H9 (cell line): ENCODE measurements at regions not wholly inside any gene's neighbourhood (a gene's known extent, or its start where the extent isn't known, plus 50 kb on each side); places are given as distances from the start of the nearest gene placed in this dataset.

Experiments used
- DNase-seq: peaks from one replicate; pipeline ENCODE4 v3.0.0-alpha.2; 2017
- H2AFZ ChIP-seq: one replicate; pipeline ENCODE4 v1.6.1; 2013; ENCODE audit warnings: mild to moderate bottlenecking, low read length, control low read depth, moderate library complexity
- H2AK5ac ChIP-seq: 2 replicates; pipeline ENCODE4 v1.6.1; 2013; ENCODE audit warnings: low read length, control low read depth, mixed read lengths; ENCODE audit not compliant: insufficient read length
- H2BK120ac ChIP-seq: one replicate; pipeline ENCODE4 v1.6.1; 2013; ENCODE audit warnings: low read depth, mild to moderate bottlenecking, low read length, control low read depth, inconsistent platforms; ENCODE audit not compliant: poor library complexity, severe bottlenecking
- H2BK12ac ChIP-seq: 2 replicates; pipeline ENCODE4 v1.6.1; 2013; ENCODE audit warnings: low read length, control low read depth, mixed read lengths, low read depth; ENCODE audit not compliant: insufficient read length
- H2BK15ac ChIP-seq: 2 replicates; pipeline ENCODE4 v1.6.1; 2013; ENCODE audit warnings: low read depth, low read length, control low read depth
- H2BK20ac ChIP-seq: one replicate; pipeline ENCODE4 v1.6.1; 2013; ENCODE audit warnings: low read depth, mild to moderate bottlenecking, low read length, control low read depth, inconsistent platforms; ENCODE audit not compliant: poor library complexity, severe bottlenecking
- H2BK5ac ChIP-seq: 2 replicates; pipeline ENCODE4 v1.6.1; 2013; ENCODE audit warnings: low read length, control low read depth, mixed read lengths; ENCODE audit not compliant: insufficient read length
- H3K14ac ChIP-seq: 2 replicates; pipeline ENCODE4 v1.6.1; 2013; ENCODE audit warnings: low read length, control low read depth; ENCODE audit not compliant: insufficient read depth
- H3K18ac ChIP-seq: 2 replicates; pipeline ENCODE4 v1.6.1; 2013; ENCODE audit warnings: low read depth, mild to moderate bottlenecking, mixed read lengths, low read length, control low read depth; ENCODE audit not compliant: insufficient read length
- H3K23ac ChIP-seq: 2 replicates; pipeline ENCODE4 v1.6.1; 2013; ENCODE audit warnings: low read length, control low read depth, mixed read lengths, low read depth; ENCODE audit not compliant: insufficient read length
- H3K23me2 ChIP-seq: 2 replicates; pipeline ENCODE4 v1.6.1; 2013; ENCODE audit warnings: low read depth, mild to moderate bottlenecking, mixed read lengths, low read length, control low read depth; ENCODE audit not compliant: insufficient read length, poor library complexity, severe bottlenecking
- H3K27ac ChIP-seq: 2 replicates; pipeline ENCODE4 v1.5.1; 2013; ENCODE audit warnings: low read length, control low read depth, mixed read lengths, low read depth; ENCODE audit not compliant: insufficient read length
- H3K27me3 ChIP-seq: 2 replicates; pipeline ENCODE4 v1.6.1; 2013; ENCODE audit warnings: low read length, control low read depth, inconsistent platforms; ENCODE audit not compliant: insufficient read depth
- H3K4ac ChIP-seq: 2 replicates; pipeline ENCODE4 v1.6.1; 2013; ENCODE audit warnings: low read depth, mild to moderate bottlenecking, control low read depth, inconsistent platforms, low read length, moderate library complexity
- H3K4me1 ChIP-seq: 2 replicates; pipeline ENCODE4 v1.6.1; 2013; ENCODE audit warnings: low read length, control low read depth, inconsistent platforms; ENCODE audit not compliant: insufficient read depth
- H3K4me2 ChIP-seq: 2 replicates; pipeline ENCODE4 v1.6.1; 2013; ENCODE audit warnings: low read length, control low read depth, mixed read lengths; ENCODE audit not compliant: insufficient read length, insufficient read depth
- H3K56ac ChIP-seq: 2 replicates; pipeline ENCODE4 v1.6.1; 2013; ENCODE audit warnings: low read depth, mild to moderate bottlenecking, mixed read lengths, low read length, control low read depth; ENCODE audit not compliant: insufficient read length
- H3K79me1 ChIP-seq: 2 replicates; pipeline ENCODE4 v1.6.1; 2013; ENCODE audit warnings: low read depth, mild to moderate bottlenecking, moderate library complexity, low read length, control low read depth, inconsistent platforms; ENCODE audit not compliant: insufficient read depth, poor library complexity, severe bottlenecking
- H3K79me2 ChIP-seq: 2 replicates; pipeline ENCODE4 v1.6.1; 2013; ENCODE audit warnings: low read length, control low read depth, inconsistent platforms; ENCODE audit not compliant: insufficient read depth
- H3K9ac ChIP-seq: 2 replicates; pipeline ENCODE4 v1.6.1; 2013; ENCODE audit warnings: low read length, control low read depth, mixed read lengths; ENCODE audit not compliant: insufficient read length; ENCODE audit errors: extremely low read depth
- H3K9me3 ChIP-seq: one replicate; pipeline ENCODE4 v1.6.1; 2013; ENCODE audit warnings: low read depth, low read length, inconsistent platforms; ENCODE audit not compliant: control insufficient read depth
- H3T11ph ChIP-seq: one replicate; pipeline ENCODE4 v1.6.1; 2013; ENCODE audit warnings: mild to moderate bottlenecking, low read length, control low read depth, inconsistent platforms
- H4K20me1 ChIP-seq: one replicate; pipeline ENCODE4 v1.6.1; 2013; ENCODE audit not compliant: control insufficient read depth, insufficient read length, insufficient read depth
- H4K5ac ChIP-seq: 2 replicates; pipeline ENCODE4 v1.6.1; 2013; ENCODE audit warnings: low read depth, mild to moderate bottlenecking, mixed read lengths, low read length, control low read depth; ENCODE audit not compliant: insufficient read length
- H4K8ac ChIP-seq: replicated peaks from 2 replicates; pipeline ENCODE4 v1.6.1; 2013; ENCODE audit warnings: low read length, control low read depth, mixed read lengths, low read depth; ENCODE audit not compliant: insufficient read length
- H4K91ac ChIP-seq: 2 replicates; pipeline ENCODE4 v1.6.1; 2013; ENCODE audit warnings: low read depth, mild to moderate bottlenecking, moderate library complexity, mixed read lengths, low read length, control low read depth; ENCODE audit not compliant: insufficient read length
- H3K27ac Mint-ChIP-seq, 3 experiments: 2 replicates in 2 of 3; 3 replicates in 1 of 3; pipeline ENCODE4 v1.8.0; 2020 to 2021; ENCODE audit warnings: mixed read lengths in 3 of 3, mild to moderate bottlenecking in 1 of 3, moderate library complexity in 1 of 3
- H3K27me3 Mint-ChIP-seq: 2 replicates; pipeline ENCODE4 v1.8.0; 2021; ENCODE audit warnings: low read depth, mild to moderate bottlenecking, moderate library complexity, mixed read lengths
- H3K36me3 Mint-ChIP-seq, 3 experiments: 2 replicates in 2 of 3; 3 replicates in 1 of 3; pipeline ENCODE4 v1.8.0; 2020 to 2021; ENCODE audit warnings: low read depth in 3 of 3, mixed read lengths in 3 of 3; ENCODE audit not compliant: insufficient read depth in 1 of 3
- H3K4me1 Mint-ChIP-seq, 2 experiments: 2 replicates each; pipeline ENCODE4 v1.8.0; 2020; ENCODE audit warnings: mixed read lengths in 2 of 2
- H3K4me3 Mint-ChIP-seq, 2 experiments: 2 replicates in 1 of 2; 3 replicates in 1 of 2; pipeline ENCODE4 v1.8.0; 2020 to 2021; ENCODE audit warnings: mild to moderate bottlenecking in 2 of 2, mixed read lengths in 2 of 2, moderate library complexity in 1 of 2
- H3K9me3 Mint-ChIP-seq, 2 experiments: 2 replicates in 1 of 2; 3 replicates in 1 of 2; pipeline ENCODE4 v1.8.0; 2020; ENCODE audit warnings: mild to moderate bottlenecking in 2 of 2, mixed read lengths in 2 of 2, moderate library complexity in 1 of 2
- CTCF ChIP-seq: fragments of 200-600 bp; sonication (generic); conservative IDR thresholded peaks from 3 replicates; pipeline ENCODE4 v1.8.0; 2021; ENCODE audit warnings: antibody characterized with exemption, mild to moderate bottlenecking
- WGBS: extraction: QIAGEN DNeasy Blood & Tissue Kit; methylation state at CpG from one replicate; pipeline ENCODE4 v1.1.7; 2013; ENCODE audit warnings: missing lambda C conversion rate, low lambda C conversion rate, mixed read lengths; ENCODE audit not compliant: insufficient read length; ENCODE audit errors: extremely low coverage; 5-methylcytosine and 5-hydroxymethylcytosine counted together

- no peak overlapping the region for H4K5ac ChIP-seq
- Mint-ChIP-seq H3K4me1 (no peaks in the 10 kb centered on the region), H3K36me3 (peaks cover 0 to 2% (median 0%) of the 10 kb centered on the region in 3 experiments; a peak in 1 of 7 replicates), H3K4me3 (no peak overlapping the region), H3K27ac (no peak overlapping the region), H3K9me3 (no peaks in the 10 kb centered on the region), H3K27me3 (no peaks in the 10 kb centered on the region)
- no peak overlapping the region for H2AK5ac ChIP-seq
- H3K14ac ChIP-seq = no peak overlapping the region
- no peak overlapping the region for H3T11ph ChIP-seq
- TF ChIP-seq CTCF = no peak
- H4K8ac ChIP-seq = no peak overlapping the region
- H3K9me3 ChIP-seq = no peaks in the 10 kb centered on the region
- no peak overlapping the region for H3K18ac ChIP-seq
- no peak for DNase-seq
- no peaks in the 10 kb centered on the region for H3K4me1 ChIP-seq
- H3K23ac ChIP-seq = no peak overlapping the region
- H3K9ac ChIP-seq = no peak overlapping the region
- H4K91ac ChIP-seq = no peak overlapping the region
- no peak overlapping the region for H2BK12ac ChIP-seq
- no peaks in the 10 kb centered on the region for H3K79me1 ChIP-seq
- H2AFZ ChIP-seq = no peak overlapping the region
- H2BK20ac ChIP-seq = no peak overlapping the region
- H3K27me3 ChIP-seq = no peaks in the 10 kb centered on the region
- H3K27ac ChIP-seq = no peak overlapping the region
- no peak overlapping the region for H3K4me2 ChIP-seq
- no peak overlapping the region for H2BK15ac ChIP-seq
- H4K20me1 ChIP-seq = no peaks in the 10 kb centered on the region
- H3K56ac ChIP-seq = no peak overlapping the region
- no peak overlapping the region for H3K4ac ChIP-seq
- no peaks in the 10 kb centered on the region for H3K23me2 ChIP-seq
- no peaks in the 10 kb centered on the region for H3K79me2 ChIP-seq
- H2BK5ac ChIP-seq = no peak overlapping the region
- no CpG with 5 or more reads among the region's 3 CpGs for WGBS
- H2BK120ac ChIP-seq = no peak overlapping the region
These were observed 474.5 kb upstream of the DDX18 start for GRCh38 chr2:117339980-117340379.
